T-helper 1 cell (primary cell): ENCODE measurements at regions not wholly inside any gene's neighbourhood (a gene's known extent, or its start where the extent isn't known, plus 50 kb on each side); places are given as distances from the start of the nearest gene placed in this dataset.
"Not testable (repeated sequence)": the region's sequence is repeated elsewhere in the genome, so short reads cannot be mapped to it uniquely, and the experiment has no call there.

Experiments used
- DNase-seq, 5 donors: peaks; one replicate each; pipeline ENCODE4 v3.0.0-alpha.2; 2012 to 2020

- DNase-seq, result peak in 2 of 5 donors; percentile 14 to 15
Measured at GRCh38 chr1:200279810-200280411, 129.9 kb downstream of the ZNF281 start.

- no peak for DNase-seq
Measured at GRCh38 chr1:200275816-200276453, 133.9 kb downstream of the ZNF281 start.

GRCh38 chr1:200275415-200275814, 134.4 kb downstream of the ZNF281 start:
- DNase-seq, result no peak

- DNase-seq, result no peak
Measured at GRCh38 chr1:200274116-200274515, 135.7 kb downstream of the ZNF281 start.

GRCh38 chr1:200272481-200273068, 137.3 kb downstream of the ZNF281 start:
- no peak for DNase-seq

GRCh38 chr1:200269256-200269655, 140.6 kb downstream of the ZNF281 start:
- DNase-seq, result no peak

GRCh38 chr1:200267937-200268336, 141.9 kb downstream of the ZNF281 start:
- DNase-seq, result no peak

GRCh38 chr1:200267458-200267857, 142.4 kb downstream of the ZNF281 start:
- DNase-seq, result no peak

GRCh38 chr1:200266871-200267270, 143.0 kb downstream of the ZNF281 start:
- DNase-seq, result no peak

- no peak for DNase-seq
Measured at GRCh38 chr1:200265881-200266280, 144.0 kb downstream of the ZNF281 start.

GRCh38 chr1:200265104-200265503, 144.7 kb downstream of the ZNF281 start:
- DNase-seq, result no peak

- DNase-seq, result no peak
Measured at GRCh38 chr1:200263203-200263602, 146.6 kb downstream of the ZNF281 start.

GRCh38 chr1:200262326-200262965, 147.4 kb downstream of the ZNF281 start:
- peak in 1 of 5 donors; percentile 26 for DNase-seq

- DNase-seq, result no peak
Measured at GRCh38 chr1:200260597-200261335, 149.1 kb downstream of the ZNF281 start.

- peak in 1 of 5 donors; percentile 24 for DNase-seq
Measured at GRCh38 chr1:200258447-200259375, 151.1 kb downstream of the ZNF281 start.

- no peak for DNase-seq
Measured at GRCh38 chr1:200257235-200257634, 152.6 kb downstream of the ZNF281 start.

GRCh38 chr1:200254602-200255001, 155.2 kb downstream of the ZNF281 start:
- DNase-seq, result not testable (repeated sequence)

- peak in 1 of 5 donors; percentile 73 for DNase-seq
Measured at GRCh38 chr1:200253774-200254495, 155.9 kb downstream of the ZNF281 start.

- DNase-seq, result no peak
Measured at GRCh38 chr1:200252531-200252930, 157.3 kb downstream of the ZNF281 start.

GRCh38 chr1:200250469-200250868, 159.4 kb downstream of the ZNF281 start:
- no peak for DNase-seq

GRCh38 chr1:200248541-200248940, 161.3 kb downstream of the ZNF281 start:
- DNase-seq, result no peak
